NCI-H524 treated with DMSO at 0.1 percent for 48 hours (cell line): ENCODE measurements at regions not wholly inside any gene's neighbourhood (a gene's known extent, or its start where the extent isn't known, plus 50 kb on each side); places are given as distances from the start of the nearest gene placed in this dataset.
"Not testable (repeated sequence)": the region's sequence is repeated elsewhere in the genome, so short reads cannot be mapped to it uniquely, and the experiment has no call there.

ENCODE experiments used
- DNase-seq: peaks from one replicate; lab custom pipeline; 2025; lab: John Stamatoyannopoulos, UW

GRCh38 chr5:17083276-17083675, 134.2 kb upstream of the BASP1 start:
- not testable (repeated sequence) for DNase-seq

- DNase-seq = no peak
Measured at GRCh38 chr5:17087035-17087434, 130.4 kb upstream of the BASP1 start.

- DNase-seq = no peak
Measured at GRCh38 chr5:17088051-17088450, 129.4 kb upstream of the BASP1 start.

- DNase-seq = no peak
Measured at GRCh38 chr5:17089001-17089400, 128.4 kb upstream of the BASP1 start.

- DNase-seq = no peak
Measured at GRCh38 chr5:17089690-17090089, 127.7 kb upstream of the BASP1 start.

GRCh38 chr5:17090839-17091238, 126.6 kb upstream of the BASP1 start:
- no peak for DNase-seq

- no peak for DNase-seq
Measured at GRCh38 chr5:17094830-17095229, 122.6 kb upstream of the BASP1 start.

GRCh38 chr5:17096952-17097695, 120.3 kb upstream of the BASP1 start:
- no peak for DNase-seq

GRCh38 chr5:17099946-17100345, 117.5 kb upstream of the BASP1 start:
- DNase-seq = no peak

- DNase-seq = no peak
Measured at GRCh38 chr5:17103461-17103860, 114.0 kb upstream of the BASP1 start.

- DNase-seq = no peak
Measured at GRCh38 chr5:17105744-17106418, 111.5 kb upstream of the BASP1 start.

GRCh38 chr5:17106521-17106920, 110.9 kb upstream of the BASP1 start:
- no peak for DNase-seq

GRCh38 chr5:17112091-17112716, 105.2 kb upstream of the BASP1 start:
- DNase-seq = not testable (repeated sequence)

GRCh38 chr5:17113174-17113958, 104.1 kb upstream of the BASP1 start:
- DNase-seq = no peak

- DNase-seq = no peak
Measured at GRCh38 chr5:17114233-17114632, 103.2 kb upstream of the BASP1 start.

- no peak for DNase-seq
Measured at GRCh38 chr5:17114715-17115599, 102.5 kb upstream of the BASP1 start.

GRCh38 chr5:17115855-17116254, 101.6 kb upstream of the BASP1 start:
- no peak for DNase-seq

GRCh38 chr5:17118631-17119030, 98.8 kb upstream of the BASP1 start:
- no peak for DNase-seq

GRCh38 chr5:17120209-17120608, 97.2 kb upstream of the BASP1 start:
- DNase-seq = no peak

- no peak for DNase-seq
Measured at GRCh38 chr5:17121776-17122175, 95.7 kb upstream of the BASP1 start.

GRCh38 chr5:17123010-17123409, 94.4 kb upstream of the BASP1 start:
- no peak for DNase-seq
